Stimulated activated CD4-positive, alpha-beta T cell treated with anti-CD3 and anti-CD28 coated beads, Interleukin-12 subunit alpha, Interleukin-12 subunit beta, amount 100 ng/mL, for 24 hours (primary cell): ENCODE measurements at regions not wholly inside any gene's neighbourhood (a gene's known extent, or its start where the extent isn't known, plus 50 kb on each side); places are given as distances from the start of the nearest gene placed in this dataset.
"Not testable (repeated sequence)": the region's sequence is repeated elsewhere in the genome, so short reads cannot be mapped to it uniquely, and the experiment has no call there.

Source experiments
- DNase-seq, 2 experiments: peaks; one replicate each; pipeline ENCODE4 v3.0.0-alpha.2; 2020; ENCODE audit warnings: low read depth in 2 of 2

DNA sequence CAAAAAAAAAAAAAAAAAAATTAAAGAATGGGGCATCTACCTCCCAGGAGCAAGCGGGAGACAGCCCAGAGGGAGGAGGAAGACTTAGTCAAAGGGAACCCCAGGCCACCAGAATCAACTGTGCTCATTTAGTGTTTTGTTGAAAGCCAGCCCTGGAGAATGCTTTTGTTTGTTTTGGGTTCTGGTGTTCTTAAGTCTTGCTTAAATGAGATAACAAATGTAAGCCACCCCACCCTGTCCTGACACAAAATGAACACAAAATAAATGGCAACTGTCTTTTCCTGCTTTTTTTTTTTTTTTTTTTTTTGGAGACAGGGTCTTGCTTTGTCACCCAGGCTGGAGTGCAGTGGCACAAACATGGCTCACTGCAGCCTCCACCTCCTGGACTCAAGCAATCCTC lies 165.0 kb upstream of the JARID2 start:
- DNase-seq = no peak

DNA sequence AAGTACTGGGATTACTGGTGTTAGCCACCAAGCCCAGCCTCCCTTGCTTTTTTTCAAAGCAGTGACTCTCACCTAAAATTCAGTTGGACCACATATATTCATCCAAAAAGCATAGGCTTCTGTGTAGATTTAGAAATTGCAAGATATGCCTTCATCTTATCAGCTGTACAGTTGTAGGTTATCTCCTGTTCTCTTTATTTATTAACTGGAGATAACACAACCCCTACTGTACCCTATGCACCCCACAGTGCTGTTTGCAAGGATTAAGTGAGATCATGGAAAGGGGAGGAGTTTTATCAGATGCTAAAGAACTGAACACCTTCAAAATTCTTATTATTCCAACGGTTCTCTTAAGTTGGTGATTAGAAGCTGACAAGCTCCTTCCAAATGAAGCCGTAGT lies 164.4 kb upstream of the JARID2 start:
- DNase-seq = no peak

DNA sequence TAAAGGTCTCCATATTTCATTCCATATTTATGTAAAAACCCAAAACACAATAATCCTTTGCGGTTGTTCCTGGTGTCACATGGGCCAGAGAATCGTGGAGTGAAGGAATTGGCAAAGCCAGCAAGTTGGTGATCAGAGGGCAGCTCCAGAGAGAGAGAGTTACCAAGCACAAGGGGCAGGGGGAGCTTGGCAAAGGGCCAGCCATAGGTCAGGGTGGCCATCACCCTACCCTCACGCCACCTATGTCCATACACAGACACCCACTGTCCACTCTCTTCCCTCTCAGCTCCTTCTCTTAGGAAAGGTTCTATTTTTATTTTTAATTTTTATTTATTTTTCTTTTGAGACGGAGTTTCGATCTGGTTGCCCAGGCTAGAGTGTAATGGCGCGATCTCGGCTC lies 163.2 kb upstream of the JARID2 start:
- no peak for DNase-seq

DNA sequence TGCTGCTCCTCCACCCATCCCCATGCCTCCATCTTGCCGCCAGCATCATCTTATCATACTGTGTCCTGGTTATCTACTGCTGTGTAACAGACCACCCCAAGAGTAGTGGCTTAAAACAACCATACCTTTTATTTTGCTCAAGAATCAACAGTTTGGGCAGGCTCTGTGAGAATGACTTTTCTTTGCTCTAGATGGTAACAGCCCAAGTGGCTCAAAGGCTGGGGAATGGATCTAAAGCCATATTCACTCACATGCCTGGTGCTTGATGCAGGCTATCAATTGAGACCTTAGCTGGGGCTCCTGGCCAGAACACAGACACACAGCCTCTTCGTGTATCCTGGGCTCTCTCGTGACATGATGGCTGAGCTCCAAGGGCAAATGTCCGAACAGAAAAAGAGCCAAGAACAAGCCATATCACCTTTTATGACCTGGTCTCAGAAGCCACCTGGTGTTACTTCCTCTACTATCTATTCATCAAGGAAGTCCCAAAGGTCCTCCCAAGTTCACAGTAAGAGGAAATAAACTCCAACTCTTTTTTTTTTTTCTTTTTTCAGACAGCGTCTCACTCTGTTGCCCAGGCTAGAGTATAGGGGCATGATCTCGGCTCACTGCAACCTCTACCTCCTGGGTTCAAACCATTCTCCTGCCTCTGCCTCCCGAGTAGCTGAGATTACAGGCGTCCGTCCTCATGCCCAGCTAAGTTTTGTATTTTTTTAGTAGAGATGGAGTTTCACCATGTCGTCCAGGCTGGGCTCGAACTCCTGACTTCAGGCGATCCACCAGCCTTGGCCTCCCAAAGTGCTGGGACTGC lies 159.3 kb upstream of the JARID2 start:
- no peak for DNase-seq

- DNase-seq = no peak
These were observed 158.7 kb upstream of the JARID2 start for GRCh38 chr6:15087186-15087589.

DNA sequence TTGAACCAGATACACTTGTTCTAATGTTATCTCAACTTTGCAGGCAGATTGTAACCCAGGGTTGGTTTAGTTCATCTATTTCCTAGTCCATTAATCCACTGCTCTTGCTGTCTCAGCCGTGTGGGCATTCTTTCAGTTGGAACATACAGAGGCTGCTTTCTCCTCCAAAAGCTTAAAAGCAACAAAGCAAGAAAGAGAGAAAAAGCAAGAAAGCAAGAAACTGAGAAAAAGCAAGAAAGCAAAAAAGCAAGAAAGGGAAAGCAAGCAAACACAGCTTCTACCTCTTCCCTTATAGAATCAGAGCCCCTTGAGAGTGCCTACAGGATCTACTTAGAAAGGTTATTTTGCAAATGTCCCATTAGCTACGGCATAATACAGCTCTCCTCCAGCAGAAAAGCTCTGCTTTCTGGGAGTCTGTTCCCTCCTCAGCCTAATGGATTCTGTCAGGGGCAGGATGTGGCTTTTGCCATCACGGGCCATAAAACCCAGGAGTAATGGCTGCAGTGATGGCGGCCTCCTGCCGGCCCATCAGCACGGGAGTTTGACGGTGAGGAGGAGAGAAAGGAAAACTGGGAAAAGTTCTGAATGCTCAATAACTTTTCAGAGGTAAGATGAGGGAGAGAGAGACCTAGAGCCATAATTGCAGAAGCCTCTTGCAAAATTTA lies 156.8 kb upstream of the JARID2 start:
- no peak for DNase-seq

- no peak for DNase-seq
These were observed 156.2 kb upstream of the JARID2 start for GRCh38 chr6:15089569-15090144.

DNA sequence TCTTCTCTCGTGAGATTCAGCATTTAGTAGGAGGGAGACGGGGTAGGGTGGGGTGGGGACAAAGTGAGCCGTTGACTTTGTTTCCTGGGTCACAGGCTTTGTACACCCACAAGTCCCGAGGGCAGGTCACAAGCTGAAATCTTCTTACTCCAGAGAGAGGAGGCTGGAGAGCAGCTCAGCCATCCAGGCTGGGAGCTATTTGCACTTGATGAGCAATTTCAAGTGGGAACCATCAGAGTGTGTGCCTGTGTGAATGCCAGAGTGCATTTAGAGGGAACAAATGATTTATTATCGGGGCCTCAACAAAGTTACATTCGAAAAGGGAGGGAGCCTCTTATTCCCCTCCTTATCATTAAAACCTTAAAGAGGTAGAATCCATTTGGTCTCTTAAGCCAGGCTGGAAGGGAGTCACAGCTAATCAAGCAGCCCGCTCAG lies 155.7 kb upstream of the JARID2 start:
- no peak for DNase-seq

DNA sequence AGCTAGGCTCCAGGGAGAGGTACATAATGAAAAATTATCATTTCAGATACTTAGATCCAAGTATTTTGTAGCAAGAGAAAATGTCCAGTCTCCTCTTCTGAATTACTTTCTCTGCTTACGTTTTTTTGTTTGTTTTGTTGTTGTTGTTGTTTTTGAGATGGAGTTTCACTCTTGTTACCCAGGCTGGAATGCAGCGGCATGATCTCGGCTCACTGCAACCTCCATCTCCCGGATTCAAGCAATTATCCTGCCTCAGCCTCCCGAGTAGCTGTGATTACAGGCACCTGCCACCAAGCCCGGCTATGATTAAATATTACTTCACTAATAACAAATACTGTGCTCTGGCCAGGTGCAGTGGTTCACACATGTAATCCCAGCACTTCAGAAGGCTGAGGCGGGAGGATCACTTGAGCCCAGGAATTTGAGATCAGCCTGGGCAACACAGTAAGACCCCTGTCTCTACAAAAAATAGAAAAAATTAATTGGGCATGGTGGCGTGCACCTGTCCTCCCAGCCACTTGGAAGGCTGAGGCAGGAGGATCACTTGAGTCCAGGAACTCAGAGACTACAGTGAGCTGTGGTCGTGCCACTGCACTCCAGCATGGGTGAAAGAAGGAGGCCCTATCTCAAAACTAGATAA lies 155.0 kb upstream of the JARID2 start:
- DNase-seq = no peak

GRCh38 chr6:15096894-15097837 lies 148.7 kb upstream of the JARID2 start:
- DNase-seq = no peak

DNA sequence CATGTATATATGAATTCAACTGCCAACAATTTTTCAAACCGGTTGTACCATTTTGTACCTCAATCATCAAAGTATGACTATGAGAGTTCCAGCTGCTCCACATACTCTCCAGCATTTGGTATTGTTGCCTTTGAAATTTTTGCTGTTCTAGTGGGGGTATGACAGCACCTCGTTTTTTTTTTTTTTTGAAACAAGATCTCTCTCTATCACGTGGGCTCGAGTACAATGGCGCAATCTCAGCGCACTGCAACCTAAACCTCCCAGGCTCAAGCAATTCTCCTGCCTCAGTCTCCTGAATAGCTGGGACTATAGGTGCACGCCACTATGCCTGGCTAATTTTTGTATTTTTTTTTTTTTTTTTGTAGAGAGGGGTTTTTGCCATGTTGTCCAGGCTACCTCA lies 144.7 kb upstream of the JARID2 start:
- no peak for DNase-seq

DNA sequence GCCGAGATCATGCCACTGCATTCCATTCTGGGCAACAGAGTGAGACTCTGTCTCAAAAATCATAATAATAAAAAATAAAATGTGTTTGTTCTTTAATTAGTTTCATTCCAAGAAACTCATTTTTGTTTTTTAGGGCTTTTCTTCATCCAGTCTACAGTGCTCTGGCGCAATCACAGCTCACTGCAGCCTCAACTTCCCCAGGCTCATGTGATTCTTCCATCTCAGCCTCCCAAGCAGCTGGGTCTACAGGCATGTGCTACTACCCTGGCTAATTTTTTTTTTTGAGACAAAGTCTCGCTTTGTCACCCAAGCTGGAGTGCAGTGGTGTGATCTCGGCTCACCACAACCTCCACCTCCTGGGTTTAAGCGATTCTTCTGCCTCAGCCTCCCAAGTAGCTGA lies 143.6 kb upstream of the JARID2 start:
- no peak for DNase-seq

DNA sequence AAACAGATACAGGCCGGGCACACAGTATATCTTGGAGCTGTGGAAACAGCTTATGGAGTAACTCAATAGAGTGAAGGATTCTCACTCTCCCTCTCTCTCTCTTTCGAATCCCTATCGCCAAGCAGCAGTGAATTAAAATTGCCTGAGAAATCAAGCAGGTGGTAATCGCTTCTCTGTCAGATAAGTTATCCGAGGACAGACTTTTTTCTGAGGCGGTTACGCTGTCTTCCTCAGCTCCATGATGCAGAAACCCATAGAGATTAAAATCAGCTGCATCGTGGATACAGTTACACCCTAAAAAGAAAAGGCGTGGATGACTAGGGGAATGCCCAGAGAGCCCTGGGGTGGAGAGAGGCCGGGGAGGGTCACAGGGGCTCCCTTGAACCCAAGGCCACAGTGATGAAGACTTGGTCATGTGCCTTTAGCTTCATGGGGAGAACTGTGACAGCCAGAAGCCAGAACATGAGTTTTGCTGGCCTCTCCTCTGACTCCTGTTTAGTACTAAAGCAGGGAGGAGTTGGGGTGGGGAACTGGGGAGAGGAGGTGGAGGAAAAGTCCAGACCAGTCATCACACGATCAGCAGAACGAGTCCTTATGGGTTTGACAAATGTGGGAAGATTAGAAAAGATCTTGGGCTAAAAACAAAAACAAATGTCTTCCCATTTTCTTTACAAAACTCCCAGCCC lies 138.8 kb upstream of the JARID2 start:
- DNase-seq = no peak

DNA sequence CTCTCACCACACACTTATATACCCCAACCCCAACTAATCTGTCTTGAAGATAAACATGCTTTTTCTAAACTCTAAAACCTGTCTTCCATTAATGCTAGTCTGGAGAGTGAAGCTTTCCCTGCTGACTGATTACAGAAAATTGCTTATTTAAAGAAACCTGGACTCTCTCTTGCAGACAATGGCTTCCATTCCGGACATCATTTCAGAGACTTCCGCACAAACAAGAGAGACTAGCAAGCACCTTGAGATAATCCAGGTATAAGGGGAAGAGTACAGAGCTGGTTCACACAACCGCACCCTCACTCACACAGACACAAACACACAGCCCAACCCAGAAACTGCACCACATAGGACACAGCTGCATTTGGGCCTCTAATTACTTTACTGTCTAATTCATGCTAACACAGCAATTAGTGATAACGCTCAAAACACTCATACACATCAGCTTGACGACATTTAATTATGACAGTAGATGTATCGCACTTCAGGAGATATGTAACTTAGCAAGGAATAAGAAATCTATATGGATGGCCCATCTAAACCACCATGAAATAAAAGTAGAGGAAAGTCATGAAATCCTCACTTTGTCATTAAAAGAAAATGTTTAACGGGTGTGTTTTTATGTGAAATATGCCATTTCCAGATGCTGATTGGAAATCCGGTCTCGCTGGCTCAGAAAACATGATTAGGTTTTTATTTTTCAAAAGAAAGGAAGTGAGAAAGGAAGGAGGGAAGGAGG lies 138.1 kb upstream of the JARID2 start:
- no peak for DNase-seq

DNA sequence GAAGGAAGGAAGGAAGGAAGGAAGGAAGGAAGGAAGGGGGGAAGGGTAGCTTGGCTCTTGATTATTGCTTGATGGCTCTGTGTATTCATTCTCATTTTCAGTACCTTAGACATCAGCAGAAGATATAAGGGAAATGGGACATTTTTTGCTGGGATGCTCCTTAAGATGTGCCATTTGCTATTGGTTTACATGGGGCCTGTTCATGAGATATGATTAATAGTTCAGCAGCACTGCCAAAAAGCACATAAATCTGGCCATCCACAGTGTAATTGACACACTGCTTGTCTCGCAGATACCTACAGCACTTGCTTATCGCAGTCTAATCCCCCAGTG lies 137.5 kb upstream of the JARID2 start:
- no peak for DNase-seq

GRCh38 chr6:15109338-15110090 lies 136.4 kb upstream of the JARID2 start:
- no peak for DNase-seq

- DNase-seq = no peak
These were observed 135.0 kb upstream of the JARID2 start for GRCh38 chr6:15110726-15111354.

GRCh38 chr6:15111576-15111975 lies 134.3 kb upstream of the JARID2 start:
- not testable (repeated sequence) for DNase-seq

GRCh38 chr6:15113587-15113986 lies 132.3 kb upstream of the JARID2 start:
- no peak for DNase-seq
